MV-4-11 (cell line): ENCODE measurements at regions not wholly inside any gene's neighbourhood (a gene's known extent, or its start where the extent isn't known, plus 50 kb on each side); places are given as distances from the start of the nearest gene placed in this dataset.

Experiments
- DNase-seq: peaks from one replicate; lab custom pipeline; 2025; lab: John Stamatoyannopoulos, UW

DNA sequence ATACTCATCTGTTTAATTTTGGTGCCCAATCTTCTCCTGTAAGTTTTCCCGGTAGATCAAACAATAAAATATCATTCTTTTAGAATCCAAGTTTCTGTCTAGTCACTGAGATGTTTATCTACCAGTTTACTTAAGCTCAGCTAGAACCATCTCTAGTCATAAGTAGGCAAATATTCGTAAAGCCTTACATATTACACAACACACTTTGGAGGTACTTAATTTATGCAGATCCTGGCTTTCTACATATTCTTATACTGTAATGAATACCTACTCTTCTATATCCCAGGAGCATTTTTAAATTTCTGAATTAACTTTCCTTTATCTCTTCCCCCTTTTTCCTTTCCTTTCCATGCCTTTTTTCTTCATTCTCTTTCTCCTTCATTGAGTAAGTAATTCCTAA is 185.9 kb upstream of the ZBTB20 start:
- no peak for DNase-seq

DNA sequence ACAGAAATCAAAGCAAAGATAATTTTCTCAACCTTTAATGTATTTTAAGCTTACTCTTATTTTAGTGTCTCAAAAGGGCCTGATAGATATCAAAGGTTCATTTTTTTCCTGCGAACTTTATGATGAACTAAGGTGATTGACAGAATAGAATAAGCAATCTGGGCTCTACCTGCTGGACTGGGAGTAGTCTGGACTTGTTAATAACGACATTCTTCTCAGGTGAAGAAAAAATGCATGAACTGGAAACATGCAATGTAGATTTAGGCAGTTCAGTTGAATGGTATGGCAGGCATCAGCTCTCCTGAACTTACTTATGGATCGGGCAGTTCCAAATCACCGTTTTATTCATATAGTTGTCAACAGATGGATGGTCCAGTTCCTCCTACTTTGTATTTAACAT is 189.7 kb upstream of the ZBTB20 start:
- no peak for DNase-seq

DNA sequence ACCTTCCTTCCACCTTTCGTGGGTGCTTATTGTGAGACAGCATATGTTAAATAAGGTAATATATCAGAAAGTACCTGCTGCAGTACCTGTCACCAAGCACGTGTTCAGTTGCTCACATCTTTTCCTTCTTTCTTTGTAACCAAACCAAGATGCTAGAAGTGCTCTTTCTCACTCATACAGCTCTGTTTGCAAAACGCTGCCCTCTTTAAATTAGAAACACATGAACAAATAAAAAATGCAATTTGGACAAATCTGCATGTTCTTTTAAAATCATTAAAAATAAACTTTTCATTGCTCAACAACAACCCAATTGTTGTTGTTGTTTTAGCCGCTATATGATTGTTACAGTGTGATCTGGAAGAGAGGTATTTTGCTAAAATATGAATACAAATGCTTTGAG is 193.5 kb upstream of the ZBTB20 start:
- no peak for DNase-seq

DNA sequence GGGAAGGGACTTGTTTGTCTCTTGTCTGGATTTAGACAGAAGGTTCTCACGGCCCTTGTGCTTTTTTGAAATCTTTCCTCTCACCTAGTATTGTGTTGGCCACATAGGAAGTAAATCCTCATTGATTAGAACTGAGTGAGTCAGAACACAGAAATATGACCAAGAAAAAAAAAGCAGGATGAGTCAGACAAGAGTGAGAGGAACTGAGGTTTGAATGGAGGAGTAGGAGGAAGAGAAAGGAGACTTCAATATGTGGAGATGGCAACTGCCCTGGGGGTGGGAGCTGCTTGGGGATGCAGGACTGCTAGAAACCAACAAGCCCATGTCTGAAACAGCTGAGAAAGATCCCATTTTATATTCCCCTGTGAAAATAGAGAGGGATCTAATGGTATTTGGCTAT is 194.1 kb upstream of the ZBTB20 start:
- peak; percentile 34 for DNase-seq

DNA sequence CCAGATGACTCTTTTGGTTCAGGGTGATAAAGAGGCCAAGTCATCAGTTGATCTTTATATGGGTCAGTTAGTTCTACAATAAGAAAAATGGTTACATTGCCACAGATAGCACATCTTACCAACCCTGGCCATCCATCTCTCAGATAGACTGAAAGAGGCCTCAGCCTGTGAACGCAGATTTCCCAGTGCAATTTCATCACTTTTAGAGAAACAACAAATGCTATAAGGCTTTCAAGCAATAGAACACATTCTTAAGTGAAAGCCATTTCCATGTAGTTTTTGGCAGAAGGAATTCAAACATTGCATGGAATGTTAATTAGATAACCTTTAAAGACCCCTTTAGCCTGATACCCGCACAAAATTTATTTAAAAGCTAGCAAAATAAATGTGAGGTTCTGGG is 200.6 kb upstream of the ZBTB20 start:
- DNase-seq: no peak

GRCh38 chr3:115348412-115348811 is 201.3 kb upstream of the ZBTB20 start:
- DNase-seq: no peak

GRCh38 chr3:115348951-115349745 is 202.1 kb upstream of the ZBTB20 start:
- no peak for DNase-seq

- DNase-seq: no peak
These were observed 203.5 kb upstream of the ZBTB20 start for GRCh38 chr3:115350606-115351005.

DNA sequence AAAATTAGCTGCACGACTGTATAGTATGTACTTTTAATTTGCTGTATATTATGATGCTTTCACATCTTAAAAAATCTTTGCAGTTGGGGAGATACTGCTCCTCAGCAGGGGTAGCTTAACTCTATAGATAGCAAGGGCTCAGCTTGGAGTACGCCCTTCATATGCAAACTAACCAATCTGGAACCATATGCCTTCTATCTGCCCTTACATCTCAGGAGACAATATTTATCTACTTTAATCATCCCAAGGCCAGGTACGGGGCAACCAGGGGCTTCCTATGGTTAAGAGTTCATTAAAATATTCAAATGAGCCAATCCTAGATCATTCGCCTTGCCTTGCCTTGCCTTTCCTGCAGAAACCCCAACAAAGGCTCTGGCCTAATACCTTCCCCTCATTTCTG is 204.1 kb upstream of the ZBTB20 start:
- no peak for DNase-seq

DNA sequence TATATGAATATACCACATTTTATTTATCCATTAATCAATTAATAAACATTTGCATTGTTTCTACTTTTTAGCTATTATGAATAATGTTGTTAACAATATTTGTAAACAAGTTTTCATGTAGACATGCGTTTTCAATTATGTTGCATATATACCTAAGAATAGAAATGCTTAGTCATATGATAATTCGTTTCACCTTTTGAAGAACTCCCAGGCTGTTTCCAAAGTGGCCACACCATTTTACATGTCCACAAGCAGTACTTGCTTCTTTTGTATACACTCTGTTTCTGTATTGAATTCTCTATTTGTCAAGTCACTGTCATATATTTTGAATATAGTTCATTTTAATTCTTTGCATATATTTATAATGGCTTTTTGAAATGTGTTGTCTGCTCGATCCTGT is 206.9 kb upstream of the ZBTB20 start:
- no peak for DNase-seq

- no peak for DNase-seq
These were observed 210.4 kb upstream of the ZBTB20 start for GRCh38 chr3:115357456-115357855.

DNA sequence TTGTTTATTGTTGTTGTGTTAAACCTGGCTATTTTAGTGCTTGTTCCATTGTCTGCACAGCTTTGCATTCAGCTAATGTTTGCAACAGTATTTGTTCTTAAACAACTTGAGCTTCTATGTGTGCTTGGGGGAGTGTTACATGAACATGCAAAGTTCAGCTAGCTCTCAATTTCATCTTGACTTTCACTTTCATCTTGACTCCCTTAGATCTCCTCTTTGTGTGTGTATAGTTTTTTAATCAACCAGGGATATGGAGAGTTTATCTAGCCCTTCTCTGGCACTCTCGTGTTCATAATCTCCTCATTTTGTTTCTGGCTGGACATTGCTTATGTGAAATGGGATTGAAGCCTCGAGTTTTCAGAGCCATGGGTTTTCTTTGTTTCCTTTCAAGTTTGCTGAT is 212.4 kb upstream of the ZBTB20 start:
- DNase-seq: no peak

- no peak for DNase-seq
These were observed 214.7 kb upstream of the ZBTB20 start for GRCh38 chr3:115361806-115362205.

GRCh38 chr3:115363071-115363470 is 216.0 kb upstream of the ZBTB20 start:
- no peak for DNase-seq

GRCh38 chr3:115369021-115369420 is 221.9 kb upstream of the ZBTB20 start:
- DNase-seq: no peak

GRCh38 chr3:115375362-115375761 is 228.3 kb upstream of the ZBTB20 start:
- no peak for DNase-seq

DNA sequence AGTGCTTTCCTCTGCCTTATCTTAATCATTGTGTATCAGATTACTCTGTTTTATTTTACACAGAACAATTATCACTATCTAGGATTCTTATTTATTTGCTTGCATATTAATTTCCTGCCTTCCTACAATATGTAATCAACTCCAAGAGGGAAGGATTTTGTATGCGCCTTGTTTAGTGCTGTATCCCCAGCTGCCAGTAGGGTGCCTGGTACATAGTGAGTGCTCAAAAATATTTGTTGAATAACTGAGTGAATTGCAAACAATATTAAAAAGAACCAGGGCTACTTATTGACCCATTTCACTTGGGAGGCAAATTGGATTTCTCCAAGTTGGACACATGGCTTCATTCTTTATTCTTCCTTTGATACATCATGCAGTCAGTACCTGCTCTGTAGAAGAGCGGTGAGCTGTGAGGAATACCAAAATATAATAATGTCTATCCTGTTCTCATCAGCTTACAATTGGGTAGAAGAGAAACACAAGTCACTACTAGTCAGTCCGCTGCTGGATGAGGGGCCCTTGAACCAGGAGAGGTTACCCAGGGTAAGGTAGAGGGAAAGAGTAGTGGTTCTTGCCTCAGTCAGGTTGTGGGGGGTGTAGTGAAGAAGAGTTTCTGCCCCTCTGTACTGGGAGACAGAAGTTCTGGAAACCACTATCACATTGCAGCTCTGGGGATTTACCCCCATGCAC is 233.9 kb upstream of the ZBTB20 start:
- DNase-seq: no peak

GRCh38 chr3:115381573-115381912 is 234.5 kb upstream of the ZBTB20 start:
- DNase-seq: no peak

- no peak for DNase-seq
These were observed 234.8 kb upstream of the ZBTB20 start for GRCh38 chr3:115381931-115382330.

DNA sequence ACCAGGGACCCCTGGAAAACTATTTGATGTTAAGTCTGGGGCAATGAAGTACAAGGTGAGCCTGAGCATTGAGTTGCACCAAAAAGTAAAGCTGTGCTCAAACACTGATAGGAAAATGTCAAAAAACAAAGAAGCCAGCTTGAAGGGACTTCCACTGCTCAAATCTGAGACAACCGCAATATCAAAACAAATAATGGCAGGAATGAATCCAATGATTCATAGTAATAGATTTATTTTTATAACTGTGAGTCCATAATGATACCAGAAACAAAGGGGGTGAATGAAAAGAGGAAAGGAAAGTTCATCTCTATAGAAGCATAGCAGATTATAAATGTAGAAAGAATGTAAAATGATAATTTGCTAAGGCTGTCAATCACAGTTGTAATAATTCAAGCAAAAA is 237.3 kb upstream of the ZBTB20 start:
- no peak for DNase-seq

GRCh38 chr3:115385774-115386730 is 237.3 kb upstream of the GAP43 start:
- no peak for DNase-seq

- DNase-seq: no peak
These were observed 235.1 kb upstream of the GAP43 start for GRCh38 chr3:115388166-115388565.

GRCh38 chr3:115388811-115389210 is 234.5 kb upstream of the GAP43 start:
- DNase-seq: no peak
